ENCODE measurements at regions not wholly inside any gene's neighbourhood (a gene's known extent, or its start where the extent isn't known, plus 50 kb on each side); places are given as distances from the start of the nearest gene placed in this dataset.
A peak's percentile ranks its signal among the peaks of the same experiment; 100 is the strongest.
"Not testable (repeated sequence)": the region's sequence is repeated elsewhere in the genome, so short reads cannot be mapped to it uniquely, and the experiment has no call there.

DNA sequence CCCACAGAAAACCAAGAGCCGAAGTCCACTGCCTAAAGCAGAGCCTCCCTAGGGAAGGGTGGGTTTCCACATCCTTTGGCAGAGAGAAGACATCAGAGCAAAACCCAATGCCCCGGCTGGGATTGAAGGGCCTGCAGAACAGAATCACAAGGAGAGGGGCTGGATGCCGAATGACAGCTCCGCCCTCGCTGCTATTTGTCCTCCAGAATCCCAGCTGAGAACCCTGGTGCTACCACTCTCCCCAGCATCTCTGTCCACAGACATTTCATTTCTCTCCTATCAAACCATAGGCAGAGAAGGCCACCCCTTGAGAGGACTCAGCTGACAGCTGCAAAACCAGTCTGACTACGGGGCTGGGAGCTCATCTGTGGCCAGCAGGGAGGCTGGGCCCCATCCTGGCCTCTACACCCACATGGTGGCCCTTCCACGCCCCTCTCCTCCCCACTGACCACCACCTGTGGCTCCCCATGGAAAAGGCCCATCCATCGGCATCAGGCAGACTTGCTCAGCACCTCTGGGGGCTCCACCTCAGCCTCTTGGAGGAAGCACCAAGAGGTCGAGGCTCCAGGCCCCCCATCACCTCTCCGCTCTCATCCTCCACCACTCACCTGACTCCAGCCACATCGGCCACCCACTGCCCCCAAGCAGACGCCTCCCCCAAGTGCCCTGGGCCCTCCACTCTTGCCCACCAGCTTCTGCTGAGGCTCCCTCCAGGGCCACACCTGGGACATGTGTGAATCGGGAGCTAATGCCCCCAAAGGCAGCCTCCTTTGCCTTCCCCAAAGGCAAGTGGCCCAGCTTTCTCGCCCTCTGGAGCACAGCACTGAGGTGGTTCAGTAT, 288.5 kb downstream of the C16orf95 start:
- DNase-seq (ENCODE audit: low read depth), result no peak

GRCh38 chr16:87032554-87032953, 284.6 kb downstream of the C16orf95 start:
- DNase-seq (ENCODE audit: low read depth), result no peak

DNA sequence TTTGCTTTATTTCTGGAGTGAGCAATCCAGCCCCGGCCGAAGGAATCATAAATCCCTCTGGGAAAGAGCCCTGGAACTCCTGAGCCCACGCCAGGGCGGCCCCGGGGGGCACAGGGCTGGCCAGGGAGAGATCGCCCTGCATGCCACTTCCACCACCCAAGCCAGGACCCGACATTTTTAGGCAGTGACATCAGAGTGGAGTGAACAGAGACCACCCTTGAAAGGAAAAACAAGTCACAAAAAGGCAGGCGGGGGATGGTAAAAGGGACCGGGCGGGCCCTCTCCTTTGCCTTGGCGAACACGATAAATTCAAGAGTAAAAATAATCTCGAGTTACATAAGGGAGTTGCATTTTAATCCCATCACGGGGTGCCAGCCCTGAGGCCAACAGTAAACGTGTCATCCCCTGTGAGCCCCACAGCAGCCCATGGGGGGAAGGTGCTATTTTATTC, 284.1 kb downstream of the C16orf95 start:
- DNase-seq (ENCODE audit: low read depth), result no peak

DNA sequence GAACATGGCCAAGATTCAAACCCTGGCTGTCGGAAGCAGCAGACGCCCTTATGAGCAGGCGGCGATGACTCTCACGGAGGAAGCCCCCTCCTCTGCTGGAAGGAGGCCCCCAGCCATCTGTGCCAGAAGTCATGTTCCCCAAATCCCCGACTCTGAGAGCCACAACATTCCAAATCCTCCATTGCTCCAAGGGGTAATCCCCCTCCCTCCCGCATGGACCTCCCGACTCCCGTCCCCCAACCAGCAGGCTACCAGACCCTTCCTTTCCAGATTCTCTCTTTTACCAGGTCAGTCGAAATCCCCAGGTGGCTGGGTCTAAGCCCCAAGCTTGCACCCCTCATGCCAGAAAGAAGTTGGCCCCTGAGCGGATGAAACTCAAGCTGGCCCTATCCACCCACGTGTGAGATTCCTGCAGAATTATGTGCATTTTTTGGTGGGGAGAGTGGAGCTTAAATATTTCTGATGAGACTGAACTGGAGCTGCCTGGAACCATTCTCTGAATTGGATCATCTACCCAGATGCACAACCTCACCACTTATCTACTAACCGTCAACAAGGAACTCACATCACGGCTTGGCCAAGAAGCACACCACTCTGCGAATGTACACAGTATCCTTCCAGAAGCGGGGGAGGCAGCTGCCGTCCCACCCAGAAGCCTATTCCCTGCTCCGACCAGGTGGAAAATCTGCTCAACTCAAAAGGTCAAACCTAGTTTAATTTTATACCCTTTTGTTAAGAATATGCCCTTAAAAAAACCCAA, 283.5 kb downstream of the C16orf95 start:
- DNase-seq (ENCODE audit: low read depth), result no peak

DNA sequence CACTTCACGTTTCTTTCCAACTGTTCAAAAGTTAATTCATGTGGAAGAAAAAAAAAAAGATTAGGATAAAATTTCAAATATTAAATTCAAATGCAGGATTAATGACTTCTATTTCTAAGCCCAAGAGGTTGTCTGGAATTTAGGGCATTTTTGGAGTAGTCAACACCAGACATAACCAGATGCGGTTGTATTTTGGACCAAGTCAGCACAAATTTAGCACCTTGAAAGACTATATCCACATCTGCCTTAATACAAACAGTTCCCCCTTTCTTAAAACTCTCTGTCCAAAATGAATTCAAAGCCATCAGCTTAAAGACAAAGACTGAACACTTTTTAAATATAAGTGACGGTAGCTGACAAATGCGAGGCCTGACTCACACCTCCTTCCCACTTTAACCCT, 282.9 kb downstream of the C16orf95 start:
- no peak for DNase-seq (ENCODE audit: low read depth)

GRCh38 chr16:87035053-87035452, 282.1 kb downstream of the C16orf95 start:
- DNase-seq (ENCODE audit: low read depth), result no peak

DNA sequence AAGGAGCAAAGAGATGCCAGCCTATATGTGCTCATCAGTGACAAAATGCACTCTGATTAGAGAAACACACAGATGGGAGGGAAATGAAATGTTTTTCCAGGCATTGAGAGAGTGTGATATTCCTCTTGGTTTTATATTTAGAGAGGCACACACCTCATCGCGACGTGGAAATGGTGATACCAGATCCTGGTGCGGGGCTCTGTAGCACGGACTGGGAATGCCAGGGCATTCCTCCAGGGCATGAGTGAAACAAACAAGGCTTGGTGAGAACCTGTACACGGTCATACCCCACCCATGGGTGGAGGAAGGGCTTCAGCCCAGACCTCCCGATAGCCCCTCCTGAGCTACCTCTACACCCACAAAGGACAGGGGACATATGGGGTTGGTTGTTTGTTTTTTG, 280.2 kb downstream of the C16orf95 start:
- no peak for DNase-seq (ENCODE audit: low read depth)

DNA sequence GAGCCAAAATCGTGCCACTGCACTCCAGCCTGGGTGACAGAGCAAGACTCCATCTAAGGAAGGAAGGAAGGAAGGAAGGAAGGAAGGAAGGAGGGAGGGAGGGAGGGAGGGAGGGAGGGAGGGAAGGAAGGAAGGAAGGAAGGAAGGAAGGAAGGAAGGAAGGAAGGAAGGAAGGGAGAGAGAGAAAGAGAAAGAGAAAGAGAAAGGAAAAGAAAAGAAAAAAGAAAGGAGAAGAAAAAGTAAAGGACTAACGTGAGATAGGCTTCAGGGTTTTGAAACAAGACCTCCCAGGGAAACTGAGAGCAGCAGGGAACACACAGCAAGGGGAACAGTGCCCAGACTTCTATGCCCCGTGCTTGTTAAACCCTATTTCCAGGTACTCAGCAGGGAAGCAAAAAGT, 278.7 kb downstream of the C16orf95 start:
- not testable (repeated sequence) for DNase-seq (ENCODE audit: low read depth)

DNA sequence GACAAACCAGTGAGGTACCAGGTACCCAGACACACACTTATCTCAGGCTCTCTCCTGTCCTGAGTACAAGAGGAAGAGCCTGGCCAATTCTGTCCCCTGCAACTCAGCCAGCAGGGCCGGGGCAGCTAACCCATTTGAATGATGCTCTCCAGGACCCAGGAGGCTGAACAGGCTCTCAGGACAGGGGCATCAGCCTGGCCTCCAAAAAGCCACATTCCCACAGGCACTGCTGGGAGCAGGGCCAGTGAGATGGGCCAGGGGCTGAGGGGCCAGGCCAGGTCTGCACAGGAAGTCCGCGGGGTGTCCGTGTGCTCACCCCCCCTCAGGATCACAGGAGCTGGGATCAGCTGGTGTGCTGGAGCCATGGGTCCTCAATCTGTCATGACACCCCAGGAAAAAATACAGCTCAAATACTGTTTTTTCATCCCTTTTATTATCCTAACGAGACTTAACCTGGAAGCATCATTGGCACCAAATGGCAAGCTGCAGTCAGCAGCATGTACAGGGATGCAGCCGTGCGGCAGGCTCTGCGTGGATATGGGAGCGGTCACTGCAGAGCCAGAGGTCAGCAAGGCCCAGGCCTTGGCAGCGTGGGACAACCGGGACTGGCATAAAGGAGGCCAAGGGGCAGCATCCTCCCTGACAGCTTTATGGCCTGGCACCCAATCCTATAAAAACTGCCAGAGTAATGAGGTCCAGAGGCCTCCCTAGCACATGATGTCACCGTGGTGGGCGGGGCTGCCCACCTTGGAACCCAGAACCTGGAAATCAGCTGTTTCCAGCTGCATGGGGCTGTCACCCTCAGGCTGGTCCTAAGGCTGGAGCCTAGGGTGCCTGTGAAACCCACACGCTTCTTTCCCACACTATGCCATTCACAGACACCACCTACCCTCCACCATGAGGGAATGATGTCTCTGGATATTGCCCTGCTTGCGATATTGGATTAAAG, 276.7 kb downstream of the C16orf95 start:
- no peak for DNase-seq (ENCODE audit: low read depth)

DNA sequence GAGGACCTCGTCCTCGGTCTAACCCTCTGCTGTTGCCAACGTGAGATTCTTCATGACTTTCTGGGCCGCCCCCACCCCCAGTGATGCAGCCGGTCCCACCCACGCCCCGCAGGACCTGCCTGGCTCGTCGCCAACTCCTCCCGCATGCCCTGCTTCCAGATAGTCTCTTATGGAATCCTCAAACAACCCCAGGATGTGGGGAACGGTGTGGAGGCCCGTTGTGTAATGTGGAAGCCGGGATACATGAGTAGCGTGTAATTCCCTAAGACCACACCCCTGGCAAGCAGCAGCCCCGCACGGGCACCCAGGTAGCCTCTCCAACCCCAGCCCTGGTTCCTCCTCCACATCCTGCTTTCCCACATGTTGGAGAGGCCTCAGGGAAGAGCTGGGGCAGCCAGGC, 275.9 kb downstream of the C16orf95 start:
- no peak for DNase-seq (ENCODE audit: low read depth)

DNA sequence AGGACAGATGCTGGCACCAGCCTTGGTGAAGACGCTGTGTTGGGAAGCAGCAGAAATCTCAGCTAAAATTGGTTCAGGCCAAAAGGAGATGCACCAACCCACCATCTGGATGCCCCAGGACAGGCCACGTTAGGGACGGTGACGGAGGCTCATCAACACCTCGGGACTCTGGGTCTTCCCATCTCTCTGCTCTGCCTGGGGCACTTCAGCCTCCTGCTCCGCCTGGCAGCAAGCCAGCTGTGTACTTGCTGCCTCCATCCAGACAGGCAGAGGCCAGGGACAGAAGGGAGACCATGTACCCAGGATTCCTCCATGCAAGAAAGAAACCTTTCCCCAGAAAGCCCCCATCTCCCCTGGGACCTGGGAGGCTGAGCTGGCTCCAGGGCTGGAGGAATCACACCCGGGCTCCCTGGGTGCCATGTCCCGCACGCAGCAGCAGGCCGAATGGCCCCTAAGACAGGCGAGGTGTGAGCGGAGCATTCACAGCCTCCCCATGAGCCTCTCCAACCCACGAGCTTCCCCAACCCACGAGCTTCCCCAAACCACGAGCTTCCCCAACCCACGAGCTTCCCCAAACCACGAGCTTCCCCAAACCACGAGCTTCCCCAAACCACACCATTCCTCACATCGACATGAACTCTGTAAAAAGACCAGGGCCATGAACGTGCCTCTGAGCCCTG, 274.5 kb downstream of the C16orf95 start:
- DNase-seq (ENCODE audit: low read depth), result no peak

DNA sequence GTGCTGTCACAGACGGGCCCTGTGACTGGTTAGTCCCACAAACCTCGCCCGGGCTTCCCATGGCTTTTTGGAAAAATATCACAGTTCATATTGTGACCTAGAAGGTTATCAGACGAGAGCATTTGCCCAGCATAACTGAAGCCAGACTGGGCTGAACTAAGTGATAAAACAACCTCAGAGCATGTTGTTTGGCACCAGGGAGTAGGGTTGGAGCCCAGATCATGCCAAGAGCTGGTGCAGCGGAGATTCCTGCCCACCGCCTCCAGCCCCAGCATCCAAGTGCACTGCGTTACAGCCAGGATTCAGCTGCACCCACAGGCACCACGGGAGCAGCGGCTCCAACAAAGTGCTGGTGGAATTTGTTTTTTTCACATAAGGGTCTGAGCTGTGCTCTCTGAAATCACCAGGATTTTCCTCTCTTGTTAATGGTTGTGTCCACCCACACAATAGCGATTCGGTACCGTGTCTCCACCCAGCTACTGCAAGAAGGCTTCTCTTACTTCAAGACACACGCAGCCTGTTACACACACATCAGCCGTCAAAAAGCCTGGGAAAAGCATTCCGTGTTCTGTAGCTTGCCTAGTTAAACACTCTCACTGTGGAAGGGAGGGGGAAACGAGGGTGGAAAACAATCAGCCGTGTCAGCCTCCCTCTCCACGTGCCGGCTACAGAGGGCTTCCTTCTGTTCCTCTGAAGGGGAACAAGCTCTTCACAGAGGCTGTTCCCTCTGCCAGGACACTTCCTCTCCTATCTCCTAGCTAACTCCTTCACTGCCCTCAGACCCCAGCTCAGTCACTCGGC, 273.8 kb downstream of the C16orf95 start:
- no peak for DNase-seq (ENCODE audit: low read depth)

- peak; percentile 49 for DNase-seq (ENCODE audit: low read depth)
These were observed 273.2 kb downstream of the C16orf95 start for GRCh38 chr16:87044032-87044382.

DNA sequence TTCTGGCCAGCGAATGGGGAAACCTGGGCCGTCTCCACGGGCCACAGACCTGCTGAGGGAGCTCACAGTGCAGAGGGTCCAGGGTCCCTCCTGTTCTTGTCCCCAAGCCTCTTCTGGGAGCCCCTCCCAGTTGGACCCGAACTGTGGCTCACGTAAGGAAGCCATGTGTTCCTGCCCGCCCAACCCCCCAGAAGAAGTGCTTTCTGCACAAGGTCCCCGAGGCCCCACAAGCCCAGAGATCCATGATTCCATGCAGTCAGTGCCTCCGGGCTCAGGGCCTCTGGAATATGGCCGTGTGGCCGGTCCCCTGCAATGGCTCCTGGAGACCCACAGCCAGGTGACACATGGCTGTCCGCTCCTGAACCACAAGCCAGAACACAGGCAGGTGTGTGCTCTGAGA, 272.4 kb downstream of the C16orf95 start:
- no peak for DNase-seq (ENCODE audit: low read depth)

GRCh38 chr16:87045466-87046216, 271.6 kb downstream of the C16orf95 start:
- DNase-seq (ENCODE audit: low read depth), result no peak

DNA sequence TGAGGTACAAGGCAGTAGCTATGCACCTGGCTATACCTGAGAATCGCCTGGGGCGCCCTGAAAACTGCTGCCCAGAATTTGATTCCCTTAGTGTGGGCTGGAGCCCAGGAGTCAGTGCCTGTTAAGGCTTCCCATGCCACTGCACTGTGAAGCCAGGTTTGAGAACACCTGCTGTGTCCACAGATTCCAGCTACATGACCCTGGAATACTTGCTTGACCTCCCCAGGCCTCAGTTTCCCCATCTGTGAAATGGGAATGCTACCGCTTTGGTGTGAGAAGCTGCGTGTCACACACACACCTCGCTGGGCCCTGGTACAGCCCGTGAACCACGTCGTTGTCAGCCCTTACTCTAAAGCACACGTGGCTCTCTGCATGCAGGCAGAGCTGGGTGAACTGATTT, 271.0 kb downstream of the C16orf95 start:
- no peak for DNase-seq (ENCODE audit: low read depth)

DNA sequence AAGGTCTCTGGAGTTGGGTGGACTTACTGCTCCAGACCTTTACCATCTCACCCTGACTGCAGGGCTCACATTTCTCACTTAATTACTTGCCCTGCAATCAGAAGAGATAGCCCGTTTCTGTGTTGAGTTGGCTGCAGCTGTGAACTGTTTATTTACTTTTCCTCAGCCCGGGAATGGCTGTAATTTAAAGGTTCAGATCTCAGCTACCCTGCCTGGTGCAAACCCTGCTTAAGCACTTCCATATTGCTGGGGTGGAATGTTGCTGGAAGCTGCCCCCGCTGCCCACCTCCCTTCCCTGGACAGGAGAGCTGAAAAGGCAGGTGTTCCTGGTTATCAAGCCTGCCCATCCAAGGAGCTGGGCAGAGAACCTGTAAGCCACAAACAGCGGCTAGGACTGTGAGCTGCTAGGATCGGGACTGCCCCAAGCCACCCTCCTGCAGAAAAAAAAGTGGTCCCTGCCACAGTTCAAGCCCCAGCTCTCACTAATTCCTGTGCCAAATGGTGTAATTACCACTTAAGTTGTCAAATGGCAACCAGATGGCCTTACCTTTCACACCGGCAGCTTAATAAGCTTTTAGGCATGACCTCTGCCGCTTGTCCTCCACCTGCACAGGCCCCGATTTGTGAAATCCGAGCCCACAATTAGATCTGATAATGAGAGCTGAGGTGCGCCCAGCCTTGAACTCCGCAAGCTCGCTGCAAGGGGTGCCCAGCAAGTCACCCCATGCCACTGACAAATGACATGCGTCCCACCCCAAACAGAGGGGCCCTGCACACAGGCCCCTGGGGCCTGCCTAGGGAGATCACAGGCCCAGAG, 269.8 kb downstream of the C16orf95 start:
- no peak for DNase-seq (ENCODE audit: low read depth)

GRCh38 chr16:87048038-87048729, 269.0 kb downstream of the C16orf95 start:
- no peak for DNase-seq (ENCODE audit: low read depth)

All from M059J (cell line).